Keratinocyte (primary cell): ENCODE measurements at regions not wholly inside any gene's neighbourhood (a gene's known extent, or its start where the extent isn't known, plus 50 kb on each side); places are given as distances from the start of the nearest gene placed in this dataset.

Experiments used
- DNase-seq: peaks from one replicate; pipeline ENCODE4 v3.0.0-alpha.2; 2011; ENCODE audit warnings: low read depth, missing footprints, low spot score
- FAIRE-seq: peaks from 2 replicates; lab custom pipeline; 2011; peaks lifted over from hg19 to GRCh38; lab: Jason Lieb, UNC
- H2AFZ ChIP-seq: 2 replicates; pipeline ENCODE4 v1.6.0; 2012; ENCODE audit warnings: low read length, control low read depth, inconsistent platforms; ENCODE audit not compliant: control insufficient read depth
- H3K27ac ChIP-seq: 2 replicates; pipeline ENCODE4 v1.5.1; 2011; ENCODE audit warnings: low read length; ENCODE audit not compliant: control insufficient read depth, insufficient read depth
- H3K27me3 ChIP-seq: 3 replicates; pipeline ENCODE4 v1.6.0; 2011; ENCODE audit warnings: low read length; ENCODE audit not compliant: control insufficient read depth, insufficient read depth; ENCODE audit errors: extremely low read depth
- H3K36me3 ChIP-seq, 2 experiments: 2 replicates in 1 of 2; 3 replicates in 1 of 2; pipeline ENCODE4 v1.5.1; 2011; ENCODE audit warnings: low read length in 2 of 2, mild to moderate bottlenecking in 1 of 2; ENCODE audit not compliant: control insufficient read depth in 2 of 2, insufficient read depth in 2 of 2; ENCODE audit errors: extremely low read depth in 1 of 2
- H3K4me1 ChIP-seq: 3 replicates; pipeline ENCODE4 v1.5.1; 2011; ENCODE audit warnings: low read length; ENCODE audit not compliant: control insufficient read depth, insufficient read depth; ENCODE audit errors: extremely low read depth
- H3K4me2 ChIP-seq: 3 replicates; pipeline ENCODE4 v1.6.0; 2011; ENCODE audit warnings: low read depth, low read length; ENCODE audit not compliant: control insufficient read depth, insufficient read depth; ENCODE audit errors: extremely low read depth
- H3K4me3 ChIP-seq, 3 experiments: fragments of 200-600 bp in 1 of 3; sonication (generic) in 1 of 3; 2 replicates in 2 of 3; 3 replicates in 1 of 3; pipeline ENCODE4 v1.5.1; 2011 to 2016; ENCODE audit warnings: low read length in 3 of 3, mild to moderate bottlenecking in 3 of 3, control low read depth in 2 of 3, inconsistent platforms in 1 of 3, low read depth in 1 of 3, mixed read lengths in 1 of 3, mixed run types in 1 of 3, moderate library complexity in 1 of 3; ENCODE audit not compliant: control insufficient read depth in 2 of 3, insufficient read depth in 2 of 3; ENCODE audit errors: extremely low read depth in 1 of 3
- H3K79me2 ChIP-seq: 2 replicates; pipeline ENCODE4 v1.6.0; 2012; ENCODE audit warnings: low read length; ENCODE audit not compliant: control insufficient read depth, insufficient read depth
- H3K9ac ChIP-seq: 3 replicates; pipeline ENCODE4 v1.6.0; 2011; ENCODE audit warnings: low read length; ENCODE audit not compliant: control insufficient read depth, insufficient read depth; ENCODE audit errors: extremely low read depth
- H3K9me1 ChIP-seq: 3 replicates; pipeline ENCODE4 v1.6.0; 2011; ENCODE audit warnings: low read length; ENCODE audit not compliant: control insufficient read depth, insufficient read depth; ENCODE audit errors: extremely low read depth
- H3K9me3 ChIP-seq: 2 replicates; pipeline ENCODE4 v1.5.1; 2012; ENCODE audit warnings: low read depth, low read length; ENCODE audit not compliant: control insufficient read depth
- H4K20me1 ChIP-seq: 3 replicates; pipeline ENCODE4 v1.6.0; 2011; ENCODE audit warnings: low read length; ENCODE audit not compliant: control insufficient read depth, insufficient read depth; ENCODE audit errors: extremely low read depth
- CTCF ChIP-seq, 3 experiments: IDR thresholded peaks in 1 of 3; conservative IDR thresholded peaks in 1 of 3; optimal IDR thresholded peaks in 1 of 3; 2 replicates in 2 of 3; 3 replicates in 1 of 3; pipeline versions ENCODE3 to v1.5.1; 2011; ENCODE audit warnings: low read length in 3 of 3, mild to moderate bottlenecking in 3 of 3, moderate library complexity in 2 of 3, control low read depth in 1 of 3, inconsistent platforms in 1 of 3; ENCODE audit not compliant: insufficient read depth in 2 of 3; ENCODE audit errors: extremely low read depth in 1 of 3
- EZH2 ChIP-seq: IDR thresholded peaks from one replicate; pipeline ENCODE4 v1.6.1; 2012; ENCODE audit warnings: inconsistent platforms, mild to moderate bottlenecking, low read length, moderate library complexity
- dilution Hi-C: fragments of 300-500 bp; cut with MboI; formaldehyde crosslinking; loops from one replicate; pipeline ENCODE4 v1.7.0; 2020; ENCODE audit warnings: low sequenced_read_pairs; ENCODE audit not compliant: extremely low pct_ligation_motif_present

- no peaks in the 10 kb centered on the region for H3K36me3 ChIP-seq
- TF ChIP-seq EZH2, result no peak
- TF ChIP-seq CTCF (optimal IDR thresholded peaks at IDR 0.05 in 1 of 3, IDR thresholded peaks at IDR 0.05 in 1 of 3, conservative IDR thresholded peaks at IDR 0.05 in 1 of 3; ENCODE audit: extremely low read depth in 1 of 3, insufficient read depth in 2 of 3, low read length in 3 of 3), result no peak
- no peaks in the 10 kb centered on the region for H3K4me1 ChIP-seq
- no peak overlapping the region for H3K9ac ChIP-seq
- dilution Hi-C loops, result no loop called here
- no peak overlapping the region for H3K4me2 ChIP-seq
- H2AFZ ChIP-seq, result no peak overlapping the region
- no peaks in the 10 kb centered on the region for H3K79me2 ChIP-seq
- H3K9me3 ChIP-seq, result no peaks in the 10 kb centered on the region
- H3K4me3 ChIP-seq, result no peak overlapping the region
- no peaks in the 10 kb centered on the region for H3K9me1 ChIP-seq
- no peaks in the 10 kb centered on the region for H4K20me1 ChIP-seq
- DNase-seq (no peak), FAIRE-seq (no peak)
- H3K27me3 ChIP-seq, result no peaks in the 10 kb centered on the region
- H3K27ac ChIP-seq, result no peak overlapping the region
Measured at GRCh38 chr4:119851649-119852048, 215.0 kb downstream of the MAD2L1 start.

GRCh38 chr4:119841361-119841760 is 212.8 kb upstream of the PDE5A start:
- no peaks in the 10 kb centered on the region for H3K36me3 ChIP-seq
- dilution Hi-C loops, result no loop called here
- TF ChIP-seq CTCF (optimal IDR thresholded peaks at IDR 0.05 in 1 of 3, IDR thresholded peaks at IDR 0.05 in 1 of 3, conservative IDR thresholded peaks at IDR 0.05 in 1 of 3; ENCODE audit: extremely low read depth in 1 of 3, insufficient read depth in 2 of 3, low read length in 3 of 3) (no peak), EZH2 (no peak)
- no peaks in the 10 kb centered on the region for H3K9me1 ChIP-seq
- H3K9ac ChIP-seq, result no peak overlapping the region
- no peak overlapping the region for H2AFZ ChIP-seq
- no peaks in the 10 kb centered on the region for H3K4me1 ChIP-seq
- no peak overlapping the region for H3K4me2 ChIP-seq
- no peak for DNase-seq
- no peak for FAIRE-seq
- no peak overlapping the region for H3K27ac ChIP-seq
- no peaks in the 10 kb centered on the region for H4K20me1 ChIP-seq
- no peaks in the 10 kb centered on the region for H3K9me3 ChIP-seq
- H3K79me2 ChIP-seq, result no peaks in the 10 kb centered on the region
- H3K27me3 ChIP-seq, result no peaks in the 10 kb centered on the region
- no peak overlapping the region for H3K4me3 ChIP-seq
